Coronary artery (tissue), 2 donors: ENCODE measurements at regions not wholly inside any gene's neighbourhood (a gene's known extent, or its start where the extent isn't known, plus 50 kb on each side); places are given as distances from the start of the nearest gene placed in this dataset.

Experiments used
- DNase-seq: peaks from one replicate; pipeline ENCODE4 v3.0.0-alpha.2; 2017; ENCODE audit warnings: low spot score
- H3K27ac ChIP-seq, 2 donors: fragments of 200-600 bp; sonication (generic); one replicate each; pipeline ENCODE4 v1.5.1; 2016 to 2019
- H3K4me3 ChIP-seq: fragments of 200-600 bp; sonication (generic); 2 replicates; pipeline ENCODE4 v1.5.1; 2016; ENCODE audit warnings: mild to moderate bottlenecking, moderate library complexity
- TF ChIP-seq, protein P1 (sequence below): fragments of 200-600 bp; sonication (generic); IDR thresholded peaks from one replicate; pipeline ENCODE4 v1.5.1; 2019; ENCODE audit warnings: antibody characterized with exemption

DNA sequence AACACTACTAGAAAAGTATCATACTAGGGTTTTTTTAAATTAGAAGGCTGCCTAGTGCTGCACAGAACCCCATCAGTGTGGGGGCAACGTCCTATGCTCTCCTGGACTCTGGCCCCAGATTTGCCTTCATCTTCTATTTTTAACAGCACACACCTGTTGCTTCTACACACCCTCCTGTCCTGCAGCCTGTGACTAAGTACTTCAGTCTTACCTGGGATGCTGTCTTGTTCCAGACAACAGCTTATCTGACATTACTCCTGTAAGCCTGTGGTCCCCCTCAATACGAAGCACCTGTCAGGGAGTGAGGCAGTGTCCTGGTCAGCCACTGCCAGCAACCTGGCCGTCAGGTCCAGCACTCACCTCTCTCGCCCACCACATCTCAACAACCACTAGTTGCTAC lies 247.6 kb upstream of the PSMD7 start:
- TF ChIP-seq, protein P1, sequence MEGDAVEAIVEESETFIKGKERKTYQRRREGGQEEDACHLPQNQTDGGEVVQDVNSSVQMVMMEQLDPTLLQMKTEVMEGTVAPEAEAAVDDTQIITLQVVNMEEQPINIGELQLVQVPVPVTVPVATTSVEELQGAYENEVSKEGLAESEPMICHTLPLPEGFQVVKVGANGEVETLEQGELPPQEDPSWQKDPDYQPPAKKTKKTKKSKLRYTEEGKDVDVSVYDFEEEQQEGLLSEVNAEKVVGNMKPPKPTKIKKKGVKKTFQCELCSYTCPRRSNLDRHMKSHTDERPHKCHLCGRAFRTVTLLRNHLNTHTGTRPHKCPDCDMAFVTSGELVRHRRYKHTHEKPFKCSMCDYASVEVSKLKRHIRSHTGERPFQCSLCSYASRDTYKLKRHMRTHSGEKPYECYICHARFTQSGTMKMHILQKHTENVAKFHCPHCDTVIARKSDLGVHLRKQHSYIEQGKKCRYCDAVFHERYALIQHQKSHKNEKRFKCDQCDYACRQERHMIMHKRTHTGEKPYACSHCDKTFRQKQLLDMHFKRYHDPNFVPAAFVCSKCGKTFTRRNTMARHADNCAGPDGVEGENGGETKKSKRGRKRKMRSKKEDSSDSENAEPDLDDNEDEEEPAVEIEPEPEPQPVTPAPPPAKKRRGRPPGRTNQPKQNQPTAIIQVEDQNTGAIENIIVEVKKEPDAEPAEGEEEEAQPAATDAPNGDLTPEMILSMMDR, result no peak
- no peak overlapping the region for H3K27ac ChIP-seq
- no peak for DNase-seq
- no peak overlapping the region for H3K4me3 ChIP-seq

DNA sequence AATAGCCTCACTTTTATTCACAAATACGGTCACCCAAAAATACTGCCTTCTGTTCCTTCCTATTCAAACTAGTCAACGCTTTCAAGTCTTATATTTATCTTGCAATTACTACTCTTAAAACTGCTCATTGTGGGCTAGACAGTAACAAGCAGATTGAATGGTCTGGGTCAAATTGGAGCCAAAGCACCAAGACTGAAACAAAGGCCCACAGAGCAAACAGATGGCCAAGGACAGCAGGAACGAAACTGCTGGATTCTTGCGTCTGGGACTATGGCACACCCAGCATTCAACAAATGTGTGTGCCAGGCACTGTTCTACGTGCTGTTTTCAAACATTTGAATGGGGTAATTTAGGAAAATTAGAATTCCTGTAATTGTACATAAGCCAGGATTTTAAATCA lies 250.1 kb upstream of the PSMD7 start:
- no peak for DNase-seq
- no peak overlapping the region for H3K4me3 ChIP-seq
- no peak overlapping the region for H3K27ac ChIP-seq

DNA sequence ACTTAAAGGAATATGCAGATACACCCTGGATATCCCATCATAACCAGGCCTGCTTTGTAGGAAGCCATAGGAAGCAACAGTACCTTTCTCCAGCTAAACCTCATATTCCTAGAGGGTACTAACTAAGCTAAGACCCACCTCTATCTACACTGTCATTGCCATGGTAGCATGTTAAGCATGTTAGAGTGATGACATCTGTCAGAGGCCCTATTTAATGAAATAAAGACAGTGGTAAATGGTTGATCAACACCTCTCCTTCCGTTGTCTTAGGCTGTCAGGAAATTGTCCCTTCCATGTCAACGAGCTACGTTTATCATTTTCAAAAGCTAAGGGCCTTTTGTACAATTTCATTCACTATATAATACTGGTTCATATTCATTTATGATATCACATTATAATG lies 251.1 kb upstream of the PSMD7 start:
- Histone ChIP-seq H3K27ac (no peak overlapping the region), H3K4me3 (no peak overlapping the region)
- TF ChIP-seq, protein P1, result no peak
- no peak for DNase-seq

More for the DNA sequence above, 250.1 kb upstream of the PSMD7 start:
- TF ChIP-seq, protein P1, result no peak

DNA sequence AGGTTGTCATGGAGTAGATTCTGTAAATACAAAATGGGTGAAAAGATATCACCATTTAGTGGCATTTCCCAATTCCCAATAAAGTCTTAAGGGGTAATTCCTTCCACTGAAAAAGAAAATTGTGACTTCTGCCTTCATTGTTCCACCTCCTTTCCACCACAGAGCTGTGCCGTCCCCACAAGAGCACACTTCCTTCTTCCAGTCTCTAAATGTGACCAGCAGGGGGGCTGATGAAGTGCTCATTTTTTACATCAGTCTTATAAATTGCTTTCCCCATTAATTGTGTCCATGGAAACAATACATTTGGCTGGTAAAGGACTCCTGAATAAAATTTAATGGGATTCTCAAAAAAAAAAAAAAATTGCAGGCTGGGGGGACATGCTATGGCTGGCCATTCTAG lies 260.8 kb upstream of the PSMD7 start:
- Histone ChIP-seq H3K27ac (no peak overlapping the region), H3K4me3 (no peak overlapping the region)
- DNase-seq, result no peak
- TF ChIP-seq, protein P1, result no peak

DNA sequence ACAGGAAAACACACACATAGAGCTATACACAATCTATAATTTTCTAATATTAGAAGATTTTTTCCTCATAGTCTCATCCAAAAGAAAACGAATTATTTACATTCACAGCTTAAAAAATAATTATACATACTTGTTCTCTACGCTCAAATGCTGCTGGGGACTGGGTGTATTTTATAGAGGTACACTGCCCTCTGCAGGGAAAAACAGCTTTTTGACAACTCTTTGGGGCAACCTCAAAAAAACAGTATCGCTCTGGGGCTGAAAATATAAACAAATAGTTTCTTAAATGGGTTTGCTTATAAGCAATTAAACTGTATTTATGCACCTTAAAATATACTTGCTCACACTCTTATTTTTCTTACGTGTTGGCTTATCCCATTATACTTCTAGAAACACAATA lies 261.8 kb upstream of the PSMD7 start:
- Histone ChIP-seq H3K27ac (no peak overlapping the region), H3K4me3 (no peak overlapping the region)
- no peak for DNase-seq
- TF ChIP-seq, protein P1, result no peak

- TF ChIP-seq, protein P1, result no peak
- DNase-seq, result no peak
- H3K27ac ChIP-seq, result no peak overlapping the region
- H3K4me3 ChIP-seq, result no peak overlapping the region
These were observed 262.4 kb upstream of the PSMD7 start for GRCh38 chr16:74034200-74034599.

DNA sequence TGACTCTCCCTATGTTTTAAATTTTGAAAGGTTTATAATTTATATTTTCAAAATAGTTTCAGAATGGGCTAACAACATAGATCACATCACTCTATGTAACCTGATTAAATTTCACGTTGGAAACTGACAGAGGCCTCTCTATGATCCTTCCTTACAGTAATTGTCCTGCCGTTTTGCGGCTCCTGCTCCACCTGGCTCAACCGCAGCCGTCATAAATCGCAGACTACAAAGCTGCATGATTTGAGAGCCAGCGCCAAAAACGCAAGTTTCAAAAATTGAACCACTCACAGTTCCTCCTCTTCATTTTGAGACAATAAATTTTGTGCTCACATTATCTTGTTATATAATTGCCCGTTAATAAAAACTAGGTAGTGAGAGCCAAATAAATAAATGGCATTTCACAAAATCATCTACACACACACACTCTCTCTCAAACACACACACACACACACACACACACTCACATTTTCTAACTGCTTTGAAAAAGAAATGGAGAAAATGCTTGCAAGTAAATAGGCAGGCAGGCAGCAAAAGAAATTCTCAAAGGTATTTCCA lies 263.1 kb upstream of the PSMD7 start:
- Histone ChIP-seq H3K4me3 (no peak overlapping the region), H3K27ac (no peak overlapping the region)
- DNase-seq, result no peak
- TF ChIP-seq, protein P1, result no peak
